SK-N-SH (cell line): ENCODE measurements at regions not wholly inside any gene's neighbourhood (a gene's known extent, or its start where the extent isn't known, plus 50 kb on each side); places are given as distances from the start of the nearest gene placed in this dataset.

Experiments
- CTCF ChIA-PET: fragments of 300-600, 350-600 bp; formaldehyde crosslinking; extraction: SDS; loops from one replicate; lab custom pipeline; 2021; lab: Yijun Ruan, JAX
- POLR2A ChIA-PET: fragments of 350-600 bp; sonication (Branson Sonifier 250); formaldehyde crosslinking; extraction: SDS; loops from one replicate; lab custom pipeline; 2020; ENCODE audit warnings: antibody characterized with exemption, inconsistent platforms; lab: Yijun Ruan, JAX
- DNase-seq: peaks from one replicate; pipeline ENCODE4 v3.0.0; 2012
- H2AFZ ChIP-seq: fragments of 200-600 bp; sonication (generic); 2 replicates; pipeline ENCODE4 v1.8.1; 2016; ENCODE audit warnings: antibody characterized with exemption, mild to moderate bottlenecking, low read depth
- H3F3A ChIP-seq: fragments of 200-600 bp; sonication (generic); replicated peaks from 2 replicates; pipeline ENCODE3; 2016; ENCODE audit warnings: antibody characterized with exemption, mild to moderate bottlenecking; ENCODE audit not compliant: insufficient read depth
- H3K27ac ChIP-seq, 2 experiments: fragments of 200-500 bp in 1 of 2; fragments of 200-600 bp in 1 of 2; sonication (Bioruptor generic) in 1 of 2; sonication (generic), shearing (Covaris generic) in 1 of 2; 2 replicates each; pipeline versions ENCODE4 v1.5.1 to v1.6.1; 2014 to 2016; ENCODE audit warnings: low read depth in 2 of 2, inconsistent platforms in 1 of 2, low read length in 1 of 2, mild to moderate bottlenecking in 1 of 2, mixed read lengths in 1 of 2
- H3K27me3 ChIP-seq: fragments of 200-600 bp; sonication (generic), shearing (Covaris generic); 2 replicates; pipeline ENCODE4 v1.6.1; 2016; ENCODE audit warnings: mixed run types; ENCODE audit not compliant: insufficient read depth
- H3K36me3 ChIP-seq, 2 experiments: fragments of 200-500 bp in 1 of 2; fragments of 200-600 bp in 1 of 2; sonication (Bioruptor generic) in 1 of 2; sonication (generic) in 1 of 2; replicated peaks in 1 of 2; 2 replicates each; pipeline versions ENCODE3 to v1.5.1; 2014 to 2016; ENCODE audit warnings: low read length in 1 of 2, mild to moderate bottlenecking in 1 of 2; ENCODE audit not compliant: insufficient read depth in 2 of 2, control insufficient read depth in 1 of 2
- H3K4me1 ChIP-seq, 2 experiments: fragments of 200-500 bp in 1 of 2; fragments of 200-600 bp in 1 of 2; sonication (Bioruptor generic) in 1 of 2; sonication (generic), shearing (Covaris generic) in 1 of 2; 2 replicates each; pipeline versions ENCODE4 v1.5.1 to v1.6.1; 2014 to 2016; ENCODE audit warnings: low read depth in 1 of 2, low read length in 1 of 2, mixed run types in 1 of 2; ENCODE audit not compliant: insufficient read depth in 2 of 2, control insufficient read depth in 1 of 2
- H3K4me2 ChIP-seq: fragments of 200-600 bp; sonication (generic), shearing (Covaris generic); 2 replicates; pipeline ENCODE4 v1.6.1; 2017; ENCODE audit warnings: mixed run types
- H3K4me3 ChIP-seq, 2 experiments: fragments of 200-500 bp in 1 of 2; fragments of 200-600 bp in 1 of 2; sonication (Bioruptor generic) in 1 of 2; sonication (generic), shearing (Covaris generic) in 1 of 2; 2 replicates each; pipeline versions ENCODE4 v1.5.1 to v1.8.1; 2014 to 2016; ENCODE audit warnings: low read depth in 2 of 2, inconsistent platforms in 1 of 2, low read length in 1 of 2, mild to moderate bottlenecking in 1 of 2, mixed read lengths in 1 of 2, moderate library complexity in 1 of 2
- H3K79me2 ChIP-seq: fragments of 200-600 bp; sonication (generic); 2 replicates; pipeline ENCODE4 v1.8.1; 2017; ENCODE audit warnings: mild to moderate bottlenecking; ENCODE audit not compliant: insufficient read depth
- H3K9ac ChIP-seq: fragments of 200-600 bp; sonication (generic); 2 replicates; pipeline ENCODE4 v1.6.1; 2017; ENCODE audit warnings: mixed run types
- H3K9me2 ChIP-seq: fragments of 200-600 bp; sonication (generic); 2 replicates; pipeline ENCODE4 v1.6.1; 2017; ENCODE audit warnings: mixed run types
- H3K9me3 ChIP-seq: fragments of 200-600 bp; sonication (generic); 2 replicates; pipeline ENCODE4 v1.6.1; 2017; ENCODE audit warnings: mixed run types, mild to moderate bottlenecking, moderate library complexity
- H4K20me1 ChIP-seq: fragments of 200-600 bp; sonication (generic); 2 replicates; pipeline ENCODE4 v1.6.1; 2017; ENCODE audit warnings: mild to moderate bottlenecking, mixed run types; ENCODE audit not compliant: insufficient read depth
- ELF1 ChIP-seq: IDR thresholded peaks from 2 replicates; pipeline ENCODE4 v1.4.0; 2012
- EP300 ChIP-seq, 2 experiments: IDR thresholded peaks; 2 replicates each; pipeline versions ENCODE4 v1.4.0 to v1.6.1; 2012; ENCODE audit warnings: borderline replicate concordance in 1 of 2, low read depth in 1 of 2, low read length in 1 of 2
- FOXJ3 ChIP-seq: sonication (generic); formaldehyde crosslinking; IDR thresholded peaks from 2 replicates; pipeline ENCODE4 v1.5.1; 2020; ENCODE audit warnings: mild to moderate bottlenecking, missing genetic modification reagents
- FOXM1 ChIP-seq: IDR thresholded peaks from 2 replicates; pipeline ENCODE4 v1.4.0; 2012; ENCODE audit warnings: low read depth, mild to moderate bottlenecking
- GATA2 ChIP-seq: sonication (generic); formaldehyde crosslinking; IDR thresholded peaks from 2 replicates; pipeline ENCODE4 v1.5.0; 2020; ENCODE audit warnings: mild to moderate bottlenecking, missing genetic modification reagents
- JUND ChIP-seq: IDR thresholded peaks from 2 replicates; pipeline ENCODE4 v1.4.0; 2012
- MEF2A ChIP-seq: IDR thresholded peaks from 2 replicates; pipeline ENCODE4 v1.4.0; 2012; ENCODE audit warnings: low read depth, borderline replicate concordance
- NRF1 ChIP-seq: IDR thresholded peaks from 2 replicates; pipeline ENCODE4 v1.6.1; 2012; ENCODE audit warnings: low read depth, mild to moderate bottlenecking, low read length
- RFX5 ChIP-seq: IDR thresholded peaks from 2 replicates; pipeline ENCODE4 v1.6.1; 2012; ENCODE audit warnings: mild to moderate bottlenecking, improper control_type of control experiment, low read length
- TEAD4 ChIP-seq: IDR thresholded peaks from 2 replicates; pipeline ENCODE4 v1.4.0; 2012; ENCODE audit warnings: mild to moderate bottlenecking, borderline replicate concordance; ENCODE audit not compliant: insufficient read depth
- USF2 ChIP-seq: fragments of 150-350 bp; IDR thresholded peaks from 2 replicates; pipeline ENCODE4 v1.6.1; 2017; ENCODE audit warnings: antibody characterized with exemption, low read length, low read depth, borderline replicate concordance
- ZBTB33 ChIP-seq: IDR thresholded peaks from 2 replicates; pipeline ENCODE4 v1.4.0; 2012; ENCODE audit warnings: low read depth, borderline replicate concordance
- WGBS: methylation state at CpG from one replicate; pipeline ENCODE4 v1.1.6; 2017; ENCODE audit warnings: low lambda C conversion rate; 5-methylcytosine and 5-hydroxymethylcytosine counted together
- TF ChIP-seq, protein P1 (sequence below): IDR thresholded peaks from 2 replicates; pipeline ENCODE4 v1.4.0; 2012; ENCODE audit warnings: low read depth, borderline replicate concordance
- TF ChIP-seq, protein P2 (sequence below): IDR thresholded peaks from 2 replicates; pipeline ENCODE4; 2012
- TF ChIP-seq, protein P3 (sequence below): fragments of 150-350 bp; IDR thresholded peaks from 2 replicates; pipeline ENCODE4 v1.6.1; 2016; ENCODE audit warnings: mild to moderate bottlenecking, low read depth, low read length

DNA sequence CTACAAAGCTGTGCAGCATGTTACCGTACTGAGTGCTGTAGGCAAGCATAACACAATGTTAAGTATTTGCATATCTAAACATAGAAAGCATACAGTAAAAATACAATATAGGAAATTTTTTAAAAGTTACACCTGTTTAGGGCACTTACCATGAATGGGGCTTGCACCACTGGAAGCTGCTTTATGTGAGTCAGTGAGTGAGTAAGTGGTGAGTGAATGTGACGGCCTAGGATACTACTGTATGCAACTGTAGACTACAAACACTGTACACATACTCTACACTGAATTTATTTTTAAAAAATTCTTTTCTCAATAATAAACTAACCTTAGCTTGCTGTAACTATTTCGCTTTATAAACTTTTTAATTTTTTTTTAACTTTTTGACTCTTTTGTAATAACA, 82.1 kb upstream of the FSCB start:
- H2AFZ ChIP-seq = no peak overlapping the region
- no peaks in the 10 kb centered on the region for H3K9me2 ChIP-seq
- no peaks in the 10 kb centered on the region for H3F3A ChIP-seq
- no peaks in the 10 kb centered on the region for H3K27me3 ChIP-seq
- H3K27ac ChIP-seq = no peak overlapping the region
- H3K4me1 ChIP-seq = no peaks in the 10 kb centered on the region
- H3K36me3 ChIP-seq = no peaks in the 10 kb centered on the region
- H4K20me1 ChIP-seq = no peaks in the 10 kb centered on the region
- H3K9me3 ChIP-seq = no peaks in the 10 kb centered on the region
- H3K79me2 ChIP-seq = no peaks in the 10 kb centered on the region
- POLR2A ChIA-PET = no interaction called here
- H3K4me2 ChIP-seq = no peak overlapping the region
- CTCF ChIA-PET = interaction anchor here (0.6 kb wide), 1 partner anchor 500 kb away, joined by 3 read pairs; no protein-coding TSS in a partner anchor
- no peak overlapping the region for H3K9ac ChIP-seq
- TF ChIP-seq TEAD4 (no peak), FOXM1 (no peak), RFX5 (no peak), MEF2A (no peak), ELF1 (no peak), EP300 (IDR thresholded peaks at IDR 0.05; ENCODE audit: borderline replicate concordance in 1 of 2, low read depth in 1 of 2, low read length in 1 of 2) (no peak), FOXJ3 (CRISPR knock-in tag) (no peak), ZBTB33 (no peak), NRF1 (no peak), GATA2 (CRISPR knock-in tag) (no peak), USF2 (no peak), JUND (no peak)
- TF ChIP-seq, protein P1, sequence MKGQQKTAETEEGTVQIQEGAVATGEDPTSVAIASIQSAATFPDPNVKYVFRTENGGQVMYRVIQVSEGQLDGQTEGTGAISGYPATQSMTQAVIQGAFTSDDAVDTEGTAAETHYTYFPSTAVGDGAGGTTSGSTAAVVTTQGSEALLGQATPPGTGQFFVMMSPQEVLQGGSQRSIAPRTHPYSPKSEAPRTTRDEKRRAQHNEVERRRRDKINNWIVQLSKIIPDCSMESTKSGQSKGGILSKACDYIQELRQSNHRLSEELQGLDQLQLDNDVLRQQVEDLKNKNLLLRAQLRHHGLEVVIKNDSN = no peak
- TF ChIP-seq, protein P2, sequence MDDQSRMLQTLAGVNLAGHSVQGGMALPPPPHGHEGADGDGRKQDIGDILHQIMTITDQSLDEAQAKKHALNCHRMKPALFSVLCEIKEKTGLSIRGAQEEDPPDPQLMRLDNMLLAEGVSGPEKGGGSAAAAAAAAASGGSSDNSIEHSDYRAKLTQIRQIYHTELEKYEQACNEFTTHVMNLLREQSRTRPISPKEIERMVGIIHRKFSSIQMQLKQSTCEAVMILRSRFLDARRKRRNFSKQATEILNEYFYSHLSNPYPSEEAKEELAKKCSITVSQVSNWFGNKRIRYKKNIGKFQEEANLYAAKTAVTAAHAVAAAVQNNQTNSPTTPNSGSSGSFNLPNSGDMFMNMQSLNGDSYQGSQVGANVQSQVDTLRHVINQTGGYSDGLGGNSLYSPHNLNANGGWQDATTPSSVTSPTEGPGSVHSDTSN = no peak
- H3K4me3 ChIP-seq = no peak overlapping the region
- DNase-seq = no peak
- 5% methylated on average over 3 of the region's 3 CpGs for WGBS

- Histone ChIP-seq H3K79me2 (no peaks in the 10 kb centered on the region), H3K27me3 (no peaks in the 10 kb centered on the region), H3K9me3 (no peaks in the 10 kb centered on the region), H3K4me3 (no peak overlapping the region), H2AFZ (no peak overlapping the region), H3K36me3 (no peaks in the 10 kb centered on the region), H3K9ac (no peak overlapping the region), H4K20me1 (no peaks in the 10 kb centered on the region), H3K27ac (no peak overlapping the region), H3K4me2 (no peak overlapping the region), H3K9me2 (no peaks in the 10 kb centered on the region), H3F3A (no peaks in the 10 kb centered on the region), H3K4me1 (no peaks in the 10 kb centered on the region)
- DNase-seq = no peak
- TF ChIP-seq, protein P3, sequence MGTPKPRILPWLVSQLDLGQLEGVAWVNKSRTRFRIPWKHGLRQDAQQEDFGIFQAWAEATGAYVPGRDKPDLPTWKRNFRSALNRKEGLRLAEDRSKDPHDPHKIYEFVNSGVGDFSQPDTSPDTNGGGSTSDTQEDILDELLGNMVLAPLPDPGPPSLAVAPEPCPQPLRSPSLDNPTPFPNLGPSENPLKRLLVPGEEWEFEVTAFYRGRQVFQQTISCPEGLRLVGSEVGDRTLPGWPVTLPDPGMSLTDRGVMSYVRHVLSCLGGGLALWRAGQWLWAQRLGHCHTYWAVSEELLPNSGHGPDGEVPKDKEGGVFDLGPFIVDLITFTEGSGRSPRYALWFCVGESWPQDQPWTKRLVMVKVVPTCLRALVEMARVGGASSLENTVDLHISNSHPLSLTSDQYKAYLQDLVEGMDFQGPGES = no peak
- TF ChIP-seq ZBTB33 = no peak
- ChIA-PET POLR2A (no interaction called here), CTCF (no interaction called here)
These were observed 79.8 kb upstream of the FSCB start for GRCh38 chr14:44586910-44587309.
